HG02642 (cell line): ENCODE measurements at regions not wholly inside any gene's neighbourhood (a gene's known extent, or its start where the extent isn't known, plus 50 kb on each side); places are given as distances from the start of the nearest gene placed in this dataset.
"Not testable (repeated sequence)": the region's sequence is repeated elsewhere in the genome, so short reads cannot be mapped to it uniquely, and the experiment has no call there.

Experiments
- ATAC-seq: cut with Tn5 transposase; IDR thresholded peaks from one replicate; pipeline ENCODE4 v1.9.1; 2021; ENCODE audit warnings: mild to moderate bottlenecking; ENCODE audit not compliant: unreplicated experiment, poor library complexity

DNA sequence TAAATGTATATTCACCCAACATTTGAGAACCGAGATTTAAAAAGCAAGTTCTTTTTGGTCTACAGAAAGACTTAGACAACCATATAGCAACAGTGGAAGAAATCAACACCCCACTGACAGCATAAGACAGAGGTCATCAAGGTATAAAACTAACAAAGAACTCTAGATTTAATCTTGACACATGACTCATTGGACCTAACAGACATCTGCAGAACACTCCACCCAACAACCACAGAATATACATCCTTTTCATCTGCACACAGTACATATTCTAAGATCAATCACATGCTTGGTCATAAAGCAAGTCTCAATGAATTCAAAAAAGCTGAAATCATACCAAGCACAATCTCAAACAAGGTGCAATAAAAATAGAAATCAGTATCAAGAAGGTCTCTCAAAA, 65.8 kb downstream of the SPIN4 start:
- ATAC-seq, result no peak

DNA sequence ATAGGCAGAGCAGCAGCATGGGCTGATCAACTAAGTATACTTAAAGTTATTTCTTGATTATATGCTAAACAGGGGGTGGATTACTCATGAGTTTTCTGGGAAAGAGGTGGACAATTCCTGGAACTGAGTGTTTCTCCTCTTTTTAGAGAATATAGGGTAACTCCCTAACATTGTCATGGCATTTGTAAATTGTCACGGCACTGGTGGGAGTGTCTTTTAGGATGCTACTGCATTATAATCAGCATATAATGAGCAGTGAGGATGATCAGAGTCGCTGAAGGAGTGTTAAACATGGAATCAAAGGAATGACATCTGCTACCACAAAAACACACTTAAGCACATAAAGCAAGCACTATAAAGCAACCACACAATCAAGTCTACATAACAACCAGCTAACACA, 66.5 kb downstream of the SPIN4 start:
- ATAC-seq, result no peak

DNA sequence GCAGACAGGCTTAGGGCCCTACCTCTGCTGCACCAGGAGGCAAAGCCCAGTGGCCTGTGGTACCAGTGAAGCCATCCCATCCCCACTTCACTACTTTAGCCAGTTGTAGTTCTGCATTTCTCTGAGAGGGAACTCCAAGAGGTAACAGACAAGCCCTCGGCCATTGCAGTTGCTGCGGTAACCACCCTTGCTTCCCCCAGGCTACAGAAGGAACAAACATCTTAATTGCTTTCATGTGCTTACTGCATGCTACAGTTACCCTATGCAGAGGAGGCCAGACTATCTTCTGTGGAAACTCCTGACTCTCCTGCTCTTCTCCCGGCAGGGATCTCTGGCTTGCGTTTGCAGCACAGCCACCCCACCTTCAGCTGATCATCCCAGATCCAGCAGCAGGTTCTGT, 67.8 kb downstream of the SPIN4 start:
- no peak for ATAC-seq

DNA sequence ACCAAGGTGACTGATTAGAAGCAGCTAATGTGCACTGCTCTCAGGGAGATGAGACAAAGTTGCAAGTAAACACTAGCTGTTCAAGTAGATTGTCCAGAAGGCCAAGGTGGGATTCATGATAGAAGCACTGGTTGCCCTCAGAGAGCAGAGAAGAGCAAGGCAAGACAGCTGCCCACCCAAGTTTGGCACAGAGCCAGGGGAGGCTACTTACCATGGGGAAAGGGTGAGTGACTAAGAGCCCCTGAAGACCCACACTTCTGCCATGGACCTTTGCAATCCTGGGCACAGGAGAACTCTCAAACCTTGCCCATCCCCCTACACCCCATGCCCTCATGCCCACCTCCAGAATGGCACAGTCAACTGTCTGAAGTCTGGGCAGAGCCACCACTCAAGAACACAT, 68.3 kb downstream of the SPIN4 start:
- no peak for ATAC-seq

DNA sequence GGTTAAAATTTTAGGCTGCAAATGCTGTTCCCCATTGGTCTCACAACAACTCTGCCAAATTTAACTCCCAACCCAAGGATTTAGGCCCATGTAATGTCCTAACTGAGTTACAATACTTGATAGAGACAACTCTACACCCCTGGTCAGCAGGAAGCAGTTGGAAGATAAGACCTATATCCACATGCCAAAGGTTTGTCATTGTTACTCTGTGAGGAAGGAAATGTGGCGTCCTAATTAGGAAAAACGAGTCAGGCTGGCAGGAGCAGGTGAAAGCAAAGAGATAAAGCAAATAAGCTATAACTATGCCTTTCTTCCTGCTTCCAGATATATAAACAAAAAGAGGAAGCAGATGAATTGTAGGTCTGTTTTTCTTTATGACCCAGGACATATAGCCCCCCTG, 69.1 kb downstream of the SPIN4 start:
- ATAC-seq, result no peak

DNA sequence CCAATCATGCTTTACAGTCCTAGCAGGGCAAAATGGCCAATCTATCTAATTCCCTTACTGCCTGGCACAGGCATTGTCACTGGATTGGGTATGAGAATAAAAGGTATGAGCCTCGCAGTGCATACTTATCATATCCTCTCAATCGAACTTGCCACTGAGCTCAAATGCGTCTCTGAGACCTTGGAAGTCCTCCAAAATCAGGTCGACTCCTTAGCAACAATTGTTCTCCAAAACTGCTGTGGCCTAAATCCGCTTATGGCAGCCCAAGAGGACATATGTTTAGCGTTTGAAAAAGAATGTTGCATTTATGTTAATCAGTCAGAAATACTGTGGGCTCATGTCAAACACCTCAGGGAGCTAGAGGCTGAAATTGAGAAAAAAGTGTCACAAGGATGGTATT, 69.7 kb downstream of the SPIN4 start:
- ATAC-seq, result no peak

DNA sequence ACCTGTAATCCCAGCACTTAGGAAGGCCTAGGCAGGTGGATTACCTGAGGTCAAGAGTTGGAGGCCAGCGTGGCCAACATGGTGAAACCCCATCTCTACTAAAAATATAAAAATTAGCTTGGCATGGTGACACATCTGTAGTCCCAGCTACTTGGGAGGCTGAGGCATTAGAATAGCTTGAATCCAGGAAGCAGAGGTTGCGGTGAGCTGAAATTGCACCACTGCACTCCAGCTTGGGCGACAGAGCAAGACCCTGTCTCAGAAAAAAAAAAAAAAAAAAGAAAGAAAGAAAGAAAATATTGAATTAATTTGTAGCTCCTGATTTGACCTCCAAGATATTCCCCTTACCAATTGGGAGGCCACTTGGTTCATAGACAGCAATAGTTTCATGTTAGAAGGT, 73.7 kb downstream of the SPIN4 start:
- ATAC-seq, result not testable (repeated sequence)

DNA sequence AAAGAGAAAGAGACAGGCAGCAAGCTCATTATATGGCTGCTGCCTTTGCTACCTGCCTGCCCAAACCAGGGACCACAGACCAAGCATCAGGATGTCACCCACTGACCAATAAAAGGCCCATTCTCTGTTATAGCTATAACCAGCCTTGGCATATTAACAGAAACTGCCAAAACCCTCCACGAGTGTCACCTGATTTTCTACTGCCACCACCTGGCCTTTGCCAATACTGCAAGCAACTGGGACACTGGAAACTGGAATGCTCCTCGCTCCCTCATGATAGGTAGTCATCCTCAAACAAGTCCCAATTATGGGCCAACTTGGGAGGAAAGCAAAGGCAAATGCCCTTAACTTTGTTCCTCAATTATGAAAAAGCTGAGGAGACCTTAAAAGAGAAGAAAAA, 76.0 kb downstream of the SPIN4 start:
- ATAC-seq, result peak; percentile 63

DNA sequence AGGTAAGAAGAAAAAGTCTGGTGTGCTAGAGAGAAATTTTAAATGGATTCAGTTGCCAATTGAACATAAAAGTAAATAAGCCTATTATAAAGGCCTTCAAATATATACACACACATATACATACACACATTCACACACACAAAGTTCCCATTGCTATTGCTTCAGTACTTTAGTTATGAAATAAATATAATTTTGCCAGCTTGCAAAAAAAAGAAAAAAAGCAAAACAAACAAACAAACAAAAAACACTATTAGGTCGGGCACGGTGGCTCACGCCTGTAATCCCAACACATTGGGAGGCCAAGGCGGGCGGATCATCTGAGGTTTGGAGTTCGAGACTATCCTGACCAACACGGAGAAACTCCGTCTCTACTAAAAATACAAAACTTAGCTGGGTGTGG, 80.3 kb downstream of the SPIN4 start:
- ATAC-seq, result no peak

DNA sequence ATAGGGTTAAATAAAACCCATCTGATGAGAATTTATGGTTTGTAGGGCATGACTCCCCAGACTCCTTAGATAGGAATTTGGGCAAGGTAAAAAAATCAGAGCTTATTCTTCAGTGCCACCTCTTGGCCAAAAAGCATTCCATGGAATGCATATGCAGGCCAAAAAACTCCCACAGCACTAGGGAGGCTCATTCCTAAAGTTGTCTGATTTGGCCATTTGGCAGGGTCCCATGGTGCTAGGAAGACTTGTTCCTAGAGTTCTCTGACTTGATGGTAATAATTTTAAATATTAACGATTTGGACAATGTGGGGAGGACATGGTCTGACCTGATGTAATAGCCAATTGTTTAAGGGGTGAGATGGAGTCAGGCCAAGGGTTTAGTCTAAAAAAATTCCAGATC, 93.0 kb downstream of the SPIN4 start:
- no peak for ATAC-seq

DNA sequence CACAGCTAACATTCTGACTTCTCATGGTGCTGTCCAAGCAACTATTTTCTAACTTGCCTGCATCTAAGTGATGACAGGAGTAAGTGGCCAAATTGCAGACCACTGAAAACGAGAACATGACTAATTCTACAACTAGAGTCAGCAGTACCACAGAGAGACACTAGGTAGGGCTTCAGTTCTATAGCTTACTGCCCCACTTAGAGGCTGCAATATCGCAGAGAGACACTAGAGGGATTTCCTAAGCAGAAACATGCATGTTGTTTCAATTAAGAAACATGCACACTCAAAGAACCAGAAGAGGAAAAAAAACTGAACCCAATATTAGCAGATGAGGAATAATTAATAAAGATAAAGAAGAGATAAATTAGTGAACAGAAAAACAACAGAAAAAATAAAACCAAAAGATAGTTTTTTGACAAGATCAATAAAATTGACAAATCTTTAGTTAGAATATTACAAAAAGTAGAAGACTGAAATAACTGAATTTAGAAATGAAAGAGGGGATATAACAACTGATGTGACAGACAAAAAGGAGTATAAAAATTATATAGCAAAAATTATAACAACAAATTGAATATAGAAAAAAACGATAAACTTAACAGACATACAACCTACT, 100.8 kb downstream of the SPIN4 start:
- ATAC-seq, result peak; percentile 100

DNA sequence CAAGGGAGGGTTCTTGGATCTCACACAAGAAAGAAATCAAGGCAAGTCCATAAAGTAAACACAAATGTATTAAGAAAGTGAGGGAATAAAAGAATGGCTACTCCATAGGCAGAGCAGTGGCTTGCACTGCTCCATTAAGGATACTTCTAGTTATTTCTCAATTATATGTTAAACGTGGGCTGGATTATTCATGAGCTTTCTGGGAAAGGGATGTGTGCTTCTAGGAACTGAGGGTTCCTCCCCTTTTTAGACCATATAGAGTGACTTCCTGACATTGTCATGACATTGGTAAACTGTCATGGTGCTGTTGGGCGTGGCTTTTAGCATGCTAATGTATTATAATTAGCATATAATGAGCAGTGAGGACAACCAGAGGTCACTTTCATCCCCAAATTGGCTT, 108.4 kb downstream of the SPIN4 start:
- not testable (repeated sequence) for ATAC-seq

DNA sequence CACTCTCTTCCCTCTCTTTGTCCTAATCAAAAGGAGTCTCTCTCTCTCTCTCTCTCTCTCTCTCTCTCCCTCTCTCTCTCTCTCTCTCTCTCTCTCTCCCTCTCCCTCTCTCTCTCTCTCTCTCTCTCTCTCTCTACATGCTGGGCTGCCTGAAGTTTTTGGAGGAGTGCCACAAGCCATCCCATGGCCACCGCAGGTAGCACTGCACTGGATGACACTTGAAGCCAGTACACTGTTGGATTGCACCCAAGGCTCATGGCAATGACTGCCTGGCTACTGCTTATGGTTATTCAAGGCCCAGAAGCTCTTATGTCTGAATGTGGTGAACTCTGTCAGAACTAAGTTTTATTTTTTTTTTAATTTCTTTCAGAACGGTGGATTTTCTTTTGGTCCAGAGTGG, 115.2 kb downstream of the SPIN4 start:
- ATAC-seq, result not testable (repeated sequence)

DNA sequence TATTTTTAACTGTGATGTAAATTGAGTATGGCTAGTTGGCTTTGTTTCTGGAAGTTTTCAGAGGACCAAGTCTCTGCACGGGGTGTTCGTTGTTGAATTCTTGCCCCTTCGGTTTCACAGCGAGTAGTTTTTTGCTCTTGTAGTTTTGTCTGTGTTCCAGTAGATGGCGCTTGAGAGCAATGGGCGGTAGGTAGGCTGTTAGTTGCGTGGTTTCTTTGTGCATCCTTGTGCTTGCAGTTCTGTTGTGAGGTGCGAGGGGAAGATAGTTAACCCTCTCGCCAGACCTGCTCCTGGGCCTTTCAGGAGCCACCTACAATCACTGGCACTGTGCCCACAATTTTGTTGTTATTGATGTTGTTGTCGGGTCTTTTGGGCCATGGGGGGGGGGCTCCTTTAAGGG, 118.1 kb downstream of the SPIN4 start:
- ATAC-seq, result not testable (repeated sequence)

DNA sequence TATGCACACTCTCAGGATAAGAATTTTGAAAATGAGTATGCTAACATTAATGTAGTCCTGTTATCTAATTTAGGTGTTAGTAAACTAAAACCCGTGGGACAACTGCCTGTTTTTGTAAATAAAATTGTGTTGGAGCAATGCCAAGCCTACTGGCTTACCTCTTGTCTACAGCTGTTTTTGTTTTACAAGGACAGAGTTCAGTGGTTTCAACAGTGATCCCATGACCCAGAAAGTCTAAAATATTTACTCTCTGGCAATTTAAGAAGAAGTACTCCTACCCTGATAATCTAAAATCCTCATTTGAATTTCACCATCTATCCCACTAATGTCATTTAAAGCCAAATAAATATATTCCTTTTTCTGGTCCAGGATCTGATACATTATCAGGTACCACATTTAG, 132.9 kb downstream of the SPIN4 start:
- not testable (repeated sequence) for ATAC-seq

DNA sequence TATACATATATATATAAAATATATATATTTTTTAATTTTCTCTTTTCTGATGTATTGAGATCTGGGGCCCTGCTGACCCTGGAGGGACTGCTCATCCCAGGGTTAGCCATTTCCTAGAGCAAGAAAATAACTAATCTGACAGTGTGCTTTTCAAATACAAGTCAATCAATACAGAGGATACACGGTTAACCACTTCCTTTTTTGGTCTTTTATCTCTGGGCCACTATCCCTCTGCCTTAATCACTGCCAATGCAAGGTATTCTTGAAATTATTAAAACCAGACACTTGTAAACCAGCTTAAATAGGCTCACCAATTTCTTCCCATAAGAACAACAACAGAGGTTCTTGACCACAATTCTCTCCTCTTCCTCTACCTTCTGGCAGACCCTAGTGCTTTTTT, 133.6 kb downstream of the SPIN4 start:
- not testable (repeated sequence) for ATAC-seq

DNA sequence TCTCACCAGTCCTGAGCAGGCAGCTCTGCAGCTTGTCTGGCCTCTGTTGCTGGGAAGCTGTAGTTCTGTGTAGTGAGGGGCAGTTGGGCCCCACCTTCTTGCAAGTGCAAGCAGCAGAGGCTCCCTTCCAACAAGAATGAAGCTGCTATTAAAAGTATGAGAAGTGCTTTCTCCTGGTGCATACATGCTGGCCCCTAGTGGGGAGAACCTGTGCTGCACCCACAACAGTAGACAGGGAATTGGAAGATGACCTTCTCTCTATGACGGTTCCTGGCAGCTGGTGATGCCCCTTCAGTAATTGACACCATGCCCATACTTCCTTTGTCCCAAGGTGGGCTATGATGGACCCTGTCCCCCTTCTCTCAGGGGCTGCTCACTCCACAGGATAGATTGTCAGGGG, 141.5 kb downstream of the SPIN4 start:
- ATAC-seq, result not testable (repeated sequence)

DNA sequence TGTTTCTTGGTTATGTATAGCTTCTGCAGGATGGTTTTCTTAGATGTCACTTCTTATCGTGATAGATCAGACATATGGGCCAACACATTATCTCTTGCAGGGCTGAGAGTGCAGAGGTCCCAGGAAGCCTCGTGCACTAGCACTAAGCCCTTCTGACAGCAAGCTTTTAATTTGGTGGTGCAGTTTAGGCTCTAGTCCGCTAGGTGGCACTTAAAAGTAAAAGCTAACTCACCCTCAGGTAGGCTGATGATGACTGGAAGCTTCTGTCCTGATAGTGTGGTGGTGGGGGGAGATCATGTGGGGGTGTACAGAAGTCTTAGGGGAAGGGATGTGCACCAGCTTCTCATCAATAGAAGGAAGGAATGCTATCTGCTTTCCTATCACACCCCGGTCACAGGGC, 142.0 kb downstream of the SPIN4 start:
- not testable (repeated sequence) for ATAC-seq

DNA sequence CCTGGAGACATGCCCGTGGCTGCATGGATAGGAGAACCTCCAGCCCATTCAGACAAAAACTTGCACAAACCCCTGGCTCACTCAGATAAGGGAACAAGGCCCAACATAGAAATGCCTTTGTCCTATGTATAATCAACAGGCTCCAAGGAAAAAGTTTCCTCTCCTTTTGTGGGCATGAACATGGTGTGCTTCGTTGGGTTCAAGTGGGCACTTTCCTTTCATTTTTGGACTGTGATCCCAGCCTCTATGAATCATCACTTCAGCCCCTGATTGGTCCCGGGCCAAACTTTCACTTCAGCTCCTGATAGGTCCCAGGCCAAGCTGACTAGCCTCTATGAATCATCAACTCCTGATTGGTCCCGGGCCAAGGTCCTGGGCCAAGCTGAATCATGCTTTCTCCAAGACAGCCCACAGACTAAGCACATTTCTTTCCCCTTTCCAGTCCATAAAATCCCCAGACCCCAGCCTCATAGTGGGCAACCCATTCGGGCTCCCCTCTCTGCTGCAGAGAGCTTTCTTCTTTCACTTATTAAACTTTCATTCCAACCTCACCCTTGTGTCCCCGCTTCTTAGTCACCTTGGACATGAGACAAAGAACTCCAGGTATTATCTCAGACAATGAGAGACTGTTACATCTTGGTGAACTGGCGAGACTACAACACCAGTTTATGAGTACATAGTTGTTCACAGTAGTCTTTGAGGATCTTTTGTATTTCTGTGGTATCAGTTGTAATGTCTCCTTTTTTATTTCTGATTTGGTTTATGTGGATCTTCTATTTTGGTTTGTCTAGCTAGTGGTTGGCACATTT, 146.7 kb downstream of the SPIN4 start:
- ATAC-seq, result not testable (repeated sequence)

DNA sequence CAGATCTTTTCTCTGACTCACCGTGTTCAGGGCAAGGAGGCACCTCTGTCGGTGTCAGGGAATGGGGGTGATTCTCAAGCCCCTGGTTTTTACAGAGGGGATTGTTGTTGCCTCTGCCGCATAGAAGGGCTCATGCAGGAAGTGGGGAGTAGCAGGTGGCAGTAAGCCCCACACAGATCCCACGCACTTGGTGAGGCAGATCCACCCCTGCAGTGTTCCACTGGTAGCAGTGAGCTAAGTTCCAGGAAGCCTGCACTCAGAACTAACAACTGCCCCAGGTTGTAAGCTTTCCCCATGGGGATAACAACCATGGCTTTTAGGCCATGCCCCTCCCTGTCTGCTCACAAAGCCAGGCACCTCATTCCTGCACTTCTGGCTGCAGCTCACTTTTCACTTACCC, 149.1 kb downstream of the SPIN4 start:
- ATAC-seq, result not testable (repeated sequence)

DNA sequence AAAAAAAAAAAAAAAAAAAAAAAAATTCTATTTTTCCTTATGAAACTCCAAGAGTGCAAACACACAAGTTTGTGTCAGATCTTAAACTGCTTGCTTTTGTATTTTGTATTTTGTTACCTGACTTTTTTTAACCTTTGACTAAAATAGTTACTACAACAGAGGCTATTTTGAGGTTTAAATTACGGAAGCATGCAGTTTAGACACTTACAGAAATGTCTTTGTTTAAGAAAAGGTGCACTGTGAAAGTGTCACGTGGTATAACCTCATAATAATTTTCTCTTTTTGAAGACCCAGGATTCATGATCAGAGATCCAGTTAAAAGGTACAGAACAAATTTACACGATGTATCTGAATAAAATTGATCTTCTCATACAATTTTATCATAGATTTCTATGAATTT, 152.4 kb downstream of the SPIN4 start:
- not testable (repeated sequence) for ATAC-seq
